Gastroesophageal sphincter (tissue), 4 donors: ENCODE measurements at regions not wholly inside any gene's neighbourhood (a gene's known extent, or its start where the extent isn't known, plus 50 kb on each side); places are given as distances from the start of the nearest gene placed in this dataset.

Experiments used
- ATAC-seq: fragments of 150-250 bp; one replicate; pipeline ENCODE4 v1.9.1; 2016; ENCODE audit warnings: mild to moderate bottlenecking, moderate library complexity
- H3K27ac ChIP-seq, 4 donors: fragments of 200-600 bp; sonication (generic) in 3 of 4; 1 replicate in 3 of 4; 2 replicates in 1 of 4; pipeline ENCODE4 v1.5.1; 2016 to 2019
- H3K27me3 ChIP-seq: fragments of 200-600 bp; sonication (generic); one replicate; pipeline ENCODE4 v1.5.1; 2019
- H3K36me3 ChIP-seq, 2 donors: fragments of 200-600 bp; sonication (generic); one replicate each; pipeline ENCODE4 v1.5.1; 2019; ENCODE audit warnings: control low read depth in 1 of 2
- H3K4me1 ChIP-seq, 3 donors: fragments of 200-600 bp; sonication (generic); 1 replicate in 2 of 3; 2 replicates in 1 of 3; pipeline ENCODE4 v1.5.1; 2016 to 2019; ENCODE audit warnings: control low read depth in 2 of 3
- H3K4me3 ChIP-seq, 2 donors: fragments of 200-600 bp; sonication (generic); one replicate each; pipeline ENCODE4 v1.5.1; 2019; ENCODE audit warnings: mild to moderate bottlenecking in 1 of 2, moderate library complexity in 1 of 2
- H3K9me3 ChIP-seq, 3 donors: fragments of 200-600 bp; sonication (generic); one replicate each; pipeline ENCODE4 v1.5.1; 2017 to 2019; ENCODE audit warnings: control low read depth in 2 of 3
- EP300 ChIP-seq: sonication (generic); formaldehyde crosslinking; IDR thresholded peaks from one replicate; pipeline ENCODE4 v1.6.1; 2017; ENCODE audit warnings: antibody characterized with exemption, mild to moderate bottlenecking
- POLR2A ChIP-seq, 2 donors: fragments of 450-650 bp; IDR thresholded peaks; one replicate each; pipeline ENCODE4 v1.6.1; 2017; ENCODE audit warnings: antibody characterized with exemption in 2 of 2, mild to moderate bottlenecking in 2 of 2, moderate library complexity in 1 of 2
- POLR2AphosphoS5 ChIP-seq: sonication (generic); formaldehyde crosslinking; IDR thresholded peaks from one replicate; pipeline ENCODE4 v1.6.1; 2017; ENCODE audit warnings: antibody characterized with exemption
- WGBS, 2 donors: methylation state at CpG; one replicate each; pipeline ENCODE4 v1.1.5; 2018; ENCODE audit warnings: low coverage in 1 of 2; 5-methylcytosine and 5-hydroxymethylcytosine counted together
- TF ChIP-seq, protein P1 (sequence below), 4 experiments: fragments of 200-600 bp in 2 of 4; fragments of 450-650 bp in 2 of 4; sonication (generic) in 1 of 4; IDR thresholded peaks; one replicate each; pipeline ENCODE4 v1.5.1; 2017 to 2019; ENCODE audit warnings: antibody characterized with exemption in 4 of 4, mild to moderate bottlenecking in 2 of 4, moderate library complexity in 2 of 4

DNA sequence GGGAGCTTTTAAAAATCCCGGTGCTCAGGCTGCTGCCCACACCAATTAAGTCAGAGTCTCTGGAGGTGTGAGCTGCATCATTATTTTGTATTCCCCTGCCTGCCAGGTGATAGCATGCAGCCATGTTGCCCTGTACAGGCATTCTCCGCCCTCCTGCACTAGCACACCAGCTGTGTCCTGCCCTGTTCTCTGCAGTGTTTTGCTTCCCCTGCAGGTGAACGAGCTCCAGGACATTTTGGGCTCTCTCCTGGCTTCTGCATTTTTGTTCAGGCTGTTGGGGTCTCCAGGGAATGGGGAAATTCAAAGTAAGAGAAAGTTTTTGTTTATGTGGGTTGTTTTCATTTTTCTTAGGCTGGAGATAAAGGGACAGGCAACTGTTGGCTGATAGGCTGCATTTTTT is 271.0 kb upstream of the COBL start:
- no peak overlapping the region for H3K4me3 ChIP-seq
- H3K27ac ChIP-seq = no peak overlapping the region
- no peaks in the 10 kb centered on the region for H3K36me3 ChIP-seq
- H3K4me1 ChIP-seq = no peaks in the 10 kb centered on the region
- no peaks in the 10 kb centered on the region for H3K27me3 ChIP-seq
- no peak for ATAC-seq
- 38 to 69% methylated on average over 1 to 2 of the region's 3 CpGs for WGBS, 2 donors
- H3K9me3 ChIP-seq = no peaks in the 10 kb centered on the region
- TF ChIP-seq, protein P1, sequence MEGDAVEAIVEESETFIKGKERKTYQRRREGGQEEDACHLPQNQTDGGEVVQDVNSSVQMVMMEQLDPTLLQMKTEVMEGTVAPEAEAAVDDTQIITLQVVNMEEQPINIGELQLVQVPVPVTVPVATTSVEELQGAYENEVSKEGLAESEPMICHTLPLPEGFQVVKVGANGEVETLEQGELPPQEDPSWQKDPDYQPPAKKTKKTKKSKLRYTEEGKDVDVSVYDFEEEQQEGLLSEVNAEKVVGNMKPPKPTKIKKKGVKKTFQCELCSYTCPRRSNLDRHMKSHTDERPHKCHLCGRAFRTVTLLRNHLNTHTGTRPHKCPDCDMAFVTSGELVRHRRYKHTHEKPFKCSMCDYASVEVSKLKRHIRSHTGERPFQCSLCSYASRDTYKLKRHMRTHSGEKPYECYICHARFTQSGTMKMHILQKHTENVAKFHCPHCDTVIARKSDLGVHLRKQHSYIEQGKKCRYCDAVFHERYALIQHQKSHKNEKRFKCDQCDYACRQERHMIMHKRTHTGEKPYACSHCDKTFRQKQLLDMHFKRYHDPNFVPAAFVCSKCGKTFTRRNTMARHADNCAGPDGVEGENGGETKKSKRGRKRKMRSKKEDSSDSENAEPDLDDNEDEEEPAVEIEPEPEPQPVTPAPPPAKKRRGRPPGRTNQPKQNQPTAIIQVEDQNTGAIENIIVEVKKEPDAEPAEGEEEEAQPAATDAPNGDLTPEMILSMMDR (IDR thresholded peaks at IDR 0.05) = no peak
- no peak for TF ChIP-seq POLR2A (IDR thresholded peaks at IDR 0.05)
- TF ChIP-seq POLR2AphosphoS5 = no peak
- no peak for TF ChIP-seq EP300

DNA sequence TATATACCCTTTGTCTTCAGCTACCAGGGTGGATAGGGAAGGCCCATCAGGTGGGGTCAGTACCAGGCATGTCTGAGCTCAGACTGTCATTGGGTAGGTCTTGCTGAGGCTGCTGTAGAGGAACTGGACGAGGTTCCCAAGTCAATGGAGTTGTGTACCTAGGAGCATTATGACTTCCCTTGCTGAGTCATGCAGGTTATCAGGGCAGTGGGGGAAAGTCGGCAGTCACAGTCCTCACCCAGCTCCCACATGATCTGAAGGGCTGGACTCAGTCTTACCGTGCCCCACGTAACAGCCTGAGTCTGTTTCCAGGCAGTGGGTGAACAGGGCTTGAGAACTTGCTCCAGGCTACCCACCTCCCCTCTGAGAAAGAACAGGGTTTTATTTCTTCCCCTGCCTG is 260.8 kb upstream of the COBL start:
- WGBS, 2 donors = 80 to 100% methylated on average over 1 to 2 of the region's 4 CpGs
- Histone ChIP-seq H3K9me3 (peaks cover 0 to 7% (median 0%) of the 10 kb centered on the region in 3 donors), H3K27ac (no peak overlapping the region), H3K36me3 (no peaks in the 10 kb centered on the region), H3K4me1 (no peaks in the 10 kb centered on the region), H3K4me3 (no peak overlapping the region), H3K27me3 (no peaks in the 10 kb centered on the region)
- no peak for TF ChIP-seq POLR2A (IDR thresholded peaks at IDR 0.05)
- no peak for ATAC-seq

DNA sequence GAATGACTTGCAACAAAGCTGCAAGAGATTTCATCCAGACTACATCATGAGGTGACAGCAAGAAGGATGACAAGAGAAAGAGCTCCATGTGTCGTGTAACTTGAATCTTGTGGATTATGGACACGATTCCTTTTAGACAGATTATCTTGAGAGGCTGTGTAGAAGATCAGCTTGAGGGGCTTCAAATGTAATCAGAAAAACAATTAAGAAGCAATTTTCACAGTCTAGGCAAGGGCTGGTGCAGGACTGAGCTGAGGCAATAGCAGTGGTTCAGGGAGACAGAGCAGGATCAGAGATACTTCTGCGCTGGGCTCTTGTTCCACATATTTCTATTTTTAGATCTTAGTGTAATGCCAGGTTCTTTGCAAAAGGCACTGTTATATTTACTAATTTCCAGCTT is 253.0 kb upstream of the COBL start:
- Histone ChIP-seq H3K27me3 (no peaks in the 10 kb centered on the region), H3K9me3 (peaks cover 0 to 1% (median 0%) of the 10 kb centered on the region in 3 donors), H3K27ac (no peak overlapping the region), H3K36me3 (no peaks in the 10 kb centered on the region), H3K4me3 (no peak overlapping the region), H3K4me1 (no peaks in the 10 kb centered on the region)
- no peak for TF ChIP-seq POLR2AphosphoS5
- TF ChIP-seq, protein P1 (IDR thresholded peaks at IDR 0.05) = no peak
- TF ChIP-seq POLR2A (IDR thresholded peaks at IDR 0.05) = no peak
- no peak for TF ChIP-seq EP300
- WGBS, 2 donors = 29 to 72% methylated on average over 3 of the region's 3 CpGs
- no peak for ATAC-seq

DNA sequence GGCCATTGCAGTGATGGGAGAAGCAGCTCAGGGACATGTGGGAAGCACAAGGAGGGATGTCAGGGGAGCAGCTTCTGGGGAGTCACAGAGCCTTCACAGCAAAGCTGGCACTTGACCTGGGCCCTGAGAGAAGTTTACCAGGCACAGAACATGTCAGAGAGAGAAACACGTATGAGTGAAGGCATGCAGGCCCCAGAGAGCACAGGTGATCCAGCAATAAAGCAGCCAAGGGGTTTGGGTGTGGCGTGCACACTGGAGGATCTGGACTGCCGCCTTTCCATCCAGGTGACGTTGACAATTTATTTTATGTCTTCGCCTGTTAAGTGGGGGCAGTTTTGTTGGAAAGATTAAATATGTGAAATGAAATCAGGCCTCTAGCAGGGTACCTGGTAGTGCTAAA is 252.6 kb upstream of the COBL start:
- TF ChIP-seq EP300 (no peak), POLR2A (IDR thresholded peaks at IDR 0.05) (no peak), POLR2AphosphoS5 (no peak)
- TF ChIP-seq, protein P1 (IDR thresholded peaks at IDR 0.05) = no peak
- no peaks in the 10 kb centered on the region for H3K9me3 ChIP-seq
- no peak overlapping the region for H3K4me3 ChIP-seq
- 56 to 86% methylated on average over 2 to 4 of the region's 5 CpGs for WGBS, 2 donors
- H3K27ac ChIP-seq = no peak overlapping the region
- no peaks in the 10 kb centered on the region for H3K4me1 ChIP-seq
- H3K27me3 ChIP-seq = no peaks in the 10 kb centered on the region
- H3K36me3 ChIP-seq = no peaks in the 10 kb centered on the region
- no peak for ATAC-seq

DNA sequence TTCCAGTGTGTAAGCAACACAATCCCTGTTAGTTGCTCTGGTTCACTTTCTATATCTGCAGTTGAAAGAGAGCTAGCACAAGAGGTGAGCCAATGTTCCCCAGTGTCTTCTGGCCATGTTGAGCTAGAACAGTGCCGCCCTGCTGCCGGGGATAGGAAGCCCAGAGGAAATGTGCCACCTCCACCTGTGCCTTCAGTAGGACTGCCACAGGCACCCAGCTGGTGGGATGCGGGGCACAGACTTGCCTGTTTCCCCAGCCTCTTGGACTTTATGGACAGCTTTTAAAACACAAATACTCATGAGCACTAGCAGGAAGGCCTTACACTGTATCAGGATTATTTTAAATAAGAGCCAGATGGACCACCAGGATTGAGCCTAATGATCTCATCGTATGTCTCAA is 234.5 kb upstream of the COBL start:
- H3K4me1 ChIP-seq = no peaks in the 10 kb centered on the region
- H3K9me3 ChIP-seq = peaks cover 0 to 25% (median 0%) of the 10 kb centered on the region in 3 donors
- no peaks in the 10 kb centered on the region for H3K36me3 ChIP-seq
- no peak for TF ChIP-seq POLR2AphosphoS5
- TF ChIP-seq POLR2A (IDR thresholded peaks at IDR 0.05) = no peak
- no peak for TF ChIP-seq EP300
- TF ChIP-seq, protein P1 (IDR thresholded peaks at IDR 0.05) = no peak
- ATAC-seq = no peak
- H3K27ac ChIP-seq = no peak overlapping the region
- H3K27me3 ChIP-seq = no peaks in the 10 kb centered on the region
- no peak overlapping the region for H3K4me3 ChIP-seq
- 83 to 100% methylated on average over 1 to 4 of the region's 4 CpGs for WGBS, 2 donors
